HG03439 (cell line): ENCODE measurements at regions not wholly inside any gene's neighbourhood (a gene's known extent, or its start where the extent isn't known, plus 50 kb on each side); places are given as distances from the start of the nearest gene placed in this dataset.

Source experiments
- ATAC-seq: cut with Tn5 transposase; IDR thresholded peaks from one replicate; pipeline ENCODE4 v1.9.1; 2021; ENCODE audit warnings: mild to moderate bottlenecking, moderate library complexity; ENCODE audit not compliant: unreplicated experiment

DNA sequence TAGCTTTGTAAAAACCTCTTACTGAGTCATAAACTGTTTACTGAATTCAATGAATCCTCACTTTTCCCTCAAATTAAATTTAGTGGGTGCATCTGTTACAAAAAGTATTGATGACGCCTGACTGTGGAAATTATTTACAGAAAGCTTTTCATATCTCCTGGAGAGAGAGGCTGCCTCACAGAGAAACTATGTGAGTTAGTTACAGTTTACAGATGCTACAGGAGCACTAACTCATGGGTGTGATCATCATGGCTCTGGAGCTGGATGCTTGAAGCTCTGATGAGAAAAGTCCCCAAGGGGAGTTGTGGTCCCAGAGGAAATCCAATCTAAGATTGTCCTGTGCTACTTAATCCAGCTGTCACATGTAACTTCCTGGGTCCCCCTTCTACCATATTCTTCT, 590.8 kb downstream of the LMO7 start:
- no peak for ATAC-seq

DNA sequence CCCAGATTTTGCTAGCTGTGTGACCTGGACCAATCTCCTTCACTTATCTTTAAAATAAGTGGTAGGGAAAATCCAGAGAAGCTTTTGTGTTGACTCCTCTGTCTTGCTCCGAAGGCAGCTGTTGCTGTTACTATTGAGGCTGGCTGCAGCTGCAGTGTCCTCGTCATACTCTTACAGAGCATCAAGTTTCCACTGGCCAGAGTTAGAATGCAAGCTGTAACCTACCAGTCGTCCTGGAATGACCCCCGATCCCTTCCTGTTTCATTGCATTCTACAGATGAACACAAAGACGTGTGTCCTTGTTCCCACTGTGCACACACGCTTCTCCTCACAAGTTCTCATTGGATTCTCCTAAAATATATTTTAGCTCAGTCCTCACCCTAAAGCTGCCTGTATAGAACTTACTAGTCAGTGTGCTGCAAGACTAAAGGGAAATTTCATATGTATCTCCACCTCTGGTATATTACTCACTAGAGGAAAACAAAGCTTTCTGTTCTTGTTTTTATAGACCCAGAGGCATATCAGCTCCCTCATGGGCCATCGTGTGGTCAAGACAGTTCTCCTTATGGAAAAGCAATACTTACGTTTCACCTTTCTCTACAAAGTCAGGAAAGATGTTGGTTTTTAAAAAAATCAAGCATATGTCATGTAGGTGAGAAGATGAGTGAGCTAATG, 589.8 kb downstream of the LMO7 start:
- no peak for ATAC-seq

DNA sequence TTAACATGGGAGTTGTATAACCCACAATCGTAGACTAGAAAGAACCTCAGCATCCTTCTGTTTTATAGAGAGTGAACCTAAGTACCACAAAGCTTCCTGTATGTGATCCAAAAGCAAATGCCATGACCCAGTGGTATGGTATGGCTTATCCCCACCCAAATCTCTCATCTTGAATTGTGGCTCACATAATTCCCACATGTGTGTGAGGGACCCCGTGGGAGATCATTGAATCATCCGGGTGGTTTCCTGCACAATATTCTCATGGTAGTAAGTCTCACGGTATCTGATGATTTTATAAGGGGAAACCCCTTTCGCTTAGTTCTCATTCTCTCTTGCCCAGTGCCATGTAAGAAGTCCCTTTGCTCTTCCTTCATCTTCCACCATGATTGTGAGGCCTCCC, 587.9 kb downstream of the LMO7 start:
- ATAC-seq: no peak

DNA sequence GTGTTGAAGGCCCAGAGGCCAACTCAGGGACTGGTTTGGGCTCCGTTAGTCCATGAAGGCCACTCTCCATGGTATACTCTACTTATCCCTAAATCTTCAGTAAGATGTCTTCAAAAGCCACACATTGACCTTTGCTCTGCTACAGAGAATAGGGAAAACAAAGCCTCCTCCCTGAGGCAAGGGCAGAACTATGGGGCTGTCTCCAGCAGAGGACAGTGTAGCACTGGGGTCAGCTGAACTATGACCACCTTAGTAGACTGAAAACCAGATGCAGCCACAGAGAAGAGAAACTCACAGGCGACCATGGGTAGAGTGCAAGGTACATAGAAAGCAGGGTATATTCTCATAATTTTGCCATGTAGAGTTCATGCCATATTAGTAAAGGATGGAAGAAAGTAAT, 587.4 kb downstream of the LMO7 start:
- ATAC-seq: no peak

DNA sequence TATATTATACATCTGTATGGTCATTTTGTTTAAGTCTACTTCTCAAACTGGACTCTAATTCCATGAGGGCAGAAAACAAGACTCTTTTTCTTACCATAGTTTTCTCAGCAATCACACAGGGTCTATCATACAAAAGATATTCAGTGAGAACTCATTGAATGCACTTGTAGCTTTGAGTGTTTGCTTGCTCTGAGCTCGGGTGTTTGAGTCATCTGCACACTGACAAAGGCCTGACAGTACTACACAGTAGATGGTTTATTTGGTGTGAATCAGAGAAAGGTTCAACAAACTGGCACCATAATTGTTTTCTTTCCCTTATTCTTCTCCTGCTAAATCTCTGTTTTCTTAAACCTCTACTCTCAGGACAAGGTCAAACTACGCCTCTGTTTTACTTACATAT, 586.4 kb downstream of the LMO7 start:
- ATAC-seq: no peak

DNA sequence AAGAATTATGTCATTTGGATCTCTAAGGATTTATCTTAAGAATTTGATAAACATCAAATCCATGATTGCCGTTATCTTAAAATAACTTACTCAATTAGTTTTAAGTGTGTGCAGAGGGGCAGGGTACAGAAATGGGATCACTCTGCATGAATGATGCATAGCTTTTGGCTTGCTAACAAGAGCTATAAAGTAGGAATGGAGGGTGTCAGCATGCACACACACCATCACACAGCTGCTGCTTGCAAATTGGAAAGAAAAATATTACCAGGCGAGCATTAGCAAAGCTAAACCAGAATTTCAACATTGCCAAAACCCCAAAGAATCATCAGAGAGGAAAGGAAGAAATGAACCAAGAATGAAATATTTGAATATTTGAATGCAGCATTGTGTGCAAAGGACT, 580.6 kb downstream of the LMO7 start:
- no peak for ATAC-seq

DNA sequence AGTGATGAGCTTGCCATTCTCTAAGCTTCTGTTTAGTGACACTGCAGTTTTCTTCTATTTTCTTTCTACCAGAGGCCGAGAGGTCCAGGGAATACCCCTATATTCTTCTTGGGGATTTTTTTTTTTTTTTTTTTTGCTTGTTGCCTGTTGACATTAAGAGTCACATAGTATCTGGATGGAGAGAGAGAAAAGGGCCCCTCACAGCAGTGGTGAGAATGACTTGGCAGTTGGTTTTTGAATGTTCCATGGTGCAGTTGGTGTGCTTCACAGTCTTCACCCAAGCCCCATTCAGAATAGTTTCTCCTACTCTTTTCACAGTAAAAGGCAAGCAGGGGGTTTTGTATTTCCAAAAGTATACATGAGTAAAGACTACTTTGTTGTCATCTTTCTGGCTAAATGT, 577.9 kb downstream of the LMO7 start:
- ATAC-seq: no peak

DNA sequence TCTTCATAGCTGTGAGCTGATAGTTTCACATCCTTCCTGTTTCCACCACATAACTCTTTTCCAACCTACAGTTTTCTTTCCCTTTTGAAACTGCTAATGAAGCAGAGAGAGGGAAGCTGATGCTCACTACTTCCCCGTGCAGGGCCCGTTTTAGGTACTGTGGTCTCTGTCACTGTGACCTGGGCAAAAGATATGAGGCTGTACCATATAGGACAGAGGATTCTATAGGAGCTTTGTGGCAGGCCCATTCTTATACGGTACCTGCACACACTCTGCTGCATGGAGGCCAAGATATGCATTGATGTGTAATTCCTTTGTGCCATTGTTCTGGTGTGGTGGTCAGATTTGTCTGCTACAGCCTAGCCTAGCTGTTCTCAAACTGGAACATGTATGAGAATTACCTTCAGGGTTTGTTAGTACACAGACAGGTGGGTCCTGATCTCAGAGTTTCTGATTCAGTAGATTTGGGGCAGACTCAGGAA, 577.3 kb downstream of the LMO7 start:
- no peak for ATAC-seq

DNA sequence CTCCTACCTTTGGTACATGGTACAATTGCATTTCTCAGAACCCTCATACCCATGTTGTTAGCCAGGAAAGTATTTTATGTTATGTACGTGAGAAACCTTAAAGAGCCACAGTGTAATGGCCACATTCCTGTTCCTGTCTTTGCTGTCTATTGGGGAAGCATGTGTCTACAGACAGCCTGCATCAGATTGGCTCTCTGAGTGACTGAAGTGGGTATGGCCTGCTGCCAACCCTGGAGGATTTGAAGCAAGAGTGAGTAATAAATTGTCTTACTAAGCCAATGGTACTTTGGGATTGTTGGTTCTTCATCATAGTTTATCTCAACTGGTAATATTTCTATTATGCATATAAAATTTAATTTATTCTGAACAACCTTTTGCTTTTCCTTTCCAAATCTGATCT, 574.1 kb downstream of the LMO7 start:
- no peak for ATAC-seq

DNA sequence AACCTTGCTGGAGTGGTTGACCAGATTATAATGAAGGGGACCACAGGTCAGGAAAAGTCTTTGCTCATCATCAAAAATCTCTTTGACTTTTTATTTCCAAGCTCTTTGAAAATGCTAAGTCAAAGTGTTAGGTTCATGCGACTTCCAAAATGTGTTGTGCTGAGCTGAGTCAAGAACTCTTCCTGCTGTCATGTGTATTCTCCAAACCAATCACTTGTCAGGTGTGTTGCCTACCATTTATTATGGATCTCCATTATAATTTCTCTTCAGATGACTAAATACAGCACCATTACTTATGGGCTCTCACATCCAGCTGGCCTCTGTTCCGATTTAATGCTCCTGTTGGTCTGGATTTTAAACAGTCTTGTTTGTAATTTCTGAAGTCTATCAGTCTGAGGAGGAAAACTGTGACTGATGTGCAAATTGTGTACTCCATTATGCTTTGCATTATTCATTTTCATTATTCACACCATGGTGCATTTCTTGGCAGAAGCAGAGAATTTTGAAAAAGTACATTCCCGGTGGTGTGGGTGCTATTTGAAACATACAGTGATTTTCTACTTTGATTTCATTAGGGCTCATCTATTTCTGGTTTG, 562.5 kb downstream of the LMO7 start:
- no peak for ATAC-seq

DNA sequence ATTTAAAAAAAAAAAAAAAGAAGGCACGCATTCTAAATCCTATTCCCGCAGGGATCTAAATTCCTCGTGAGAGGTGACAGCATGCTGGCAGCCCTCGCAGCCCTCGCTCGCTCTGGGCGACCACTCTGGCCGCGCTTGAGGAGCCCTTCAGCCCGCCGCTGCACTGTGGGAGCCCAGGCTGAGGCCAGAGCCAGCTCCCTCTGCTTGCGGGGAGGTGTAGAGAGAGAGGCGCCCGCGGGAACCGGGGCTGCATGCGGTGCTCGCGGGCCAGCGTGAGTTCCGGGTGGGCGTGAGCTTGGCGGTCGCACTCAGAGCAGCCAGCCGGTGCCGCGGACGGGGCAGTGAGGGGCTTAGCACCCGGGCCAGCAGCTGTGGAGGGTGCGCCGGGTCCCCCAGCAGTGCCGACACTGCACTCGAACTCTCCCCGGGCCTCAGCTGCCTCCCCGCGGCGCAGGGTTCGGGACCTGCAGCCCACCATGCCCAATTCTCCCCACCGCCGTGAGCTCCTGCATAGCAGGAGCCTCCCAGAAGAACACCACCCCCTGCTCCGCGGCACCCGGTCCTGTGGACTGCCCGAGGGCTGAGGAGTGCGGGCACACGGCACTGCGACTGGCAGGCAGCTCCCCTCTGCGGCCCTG, 553.9 kb downstream of the LMO7 start:
- ATAC-seq: no peak

DNA sequence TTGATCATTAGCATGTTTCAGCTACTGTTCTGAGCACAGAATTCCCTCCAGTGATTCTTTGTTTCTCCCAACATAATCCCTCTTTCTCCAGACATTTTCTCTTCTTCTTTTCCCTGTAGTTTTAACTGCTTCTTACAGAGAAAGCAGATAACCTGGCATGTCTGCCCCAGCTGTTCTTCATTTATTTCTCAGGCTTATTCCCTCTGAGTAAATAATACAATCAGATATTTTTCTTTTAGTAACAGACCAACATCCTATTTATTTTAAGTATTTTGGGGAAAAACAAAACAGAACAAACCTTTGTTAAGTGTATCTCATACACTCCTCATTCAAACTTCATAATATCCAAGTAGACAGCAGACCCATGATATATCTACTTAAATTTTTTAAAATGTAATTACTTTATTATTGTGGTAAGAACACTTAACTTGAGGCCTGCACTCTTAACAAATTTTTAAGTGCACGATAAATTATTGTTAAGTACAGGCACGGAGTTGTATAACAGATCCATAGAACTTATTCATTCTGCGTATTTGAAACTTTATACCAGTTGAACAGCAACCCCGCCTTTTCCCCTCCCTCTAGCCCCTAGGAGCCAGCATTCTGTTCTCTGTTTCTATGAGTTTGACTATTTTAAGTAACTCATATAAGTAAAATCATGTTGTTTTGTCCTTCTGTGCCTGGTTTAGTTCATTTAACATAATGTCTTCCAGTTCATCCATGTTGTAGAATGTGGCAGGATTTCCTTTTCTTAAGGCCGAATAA, 540.0 kb downstream of the LMO7 start:
- ATAC-seq: no peak

DNA sequence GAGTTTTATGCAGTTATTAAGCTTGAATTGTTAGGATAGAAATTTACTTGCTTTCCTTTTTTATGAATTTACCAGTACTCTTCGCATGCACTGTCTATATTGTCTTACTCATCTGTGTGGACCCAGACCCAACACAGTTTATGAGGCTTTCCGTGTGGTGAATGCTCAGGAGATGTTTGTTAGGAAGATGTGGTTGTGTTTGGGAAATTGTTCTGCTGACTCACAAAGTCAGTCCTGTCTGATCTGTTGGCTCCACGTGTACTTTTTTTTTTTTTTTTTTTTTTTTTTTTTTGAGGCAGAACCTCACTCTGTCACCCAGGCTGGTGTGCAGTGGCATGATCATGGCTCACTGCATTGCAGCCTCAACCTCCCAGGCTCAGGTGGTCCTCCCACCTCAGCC, 532.5 kb downstream of the LMO7 start:
- no peak for ATAC-seq

DNA sequence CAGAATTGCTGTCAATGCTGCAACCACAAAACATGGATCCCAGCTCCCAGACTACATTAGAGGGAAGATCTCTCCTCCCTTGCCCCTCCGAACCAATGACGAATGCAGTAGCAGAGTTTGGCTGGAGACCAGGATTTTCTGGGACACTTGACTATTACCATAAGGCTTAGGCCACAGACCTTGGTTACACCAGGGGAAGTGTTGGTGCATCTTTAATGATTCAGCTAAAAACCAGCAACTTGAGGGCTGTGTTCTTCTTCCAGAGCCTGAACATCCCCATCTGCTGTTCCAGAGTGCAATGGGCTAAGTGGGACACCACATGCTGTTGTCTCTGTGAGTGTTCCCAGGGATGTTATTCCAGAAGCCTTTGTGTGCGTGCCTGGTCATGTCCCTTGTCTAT, 528.2 kb downstream of the LMO7 start:
- ATAC-seq: no peak

DNA sequence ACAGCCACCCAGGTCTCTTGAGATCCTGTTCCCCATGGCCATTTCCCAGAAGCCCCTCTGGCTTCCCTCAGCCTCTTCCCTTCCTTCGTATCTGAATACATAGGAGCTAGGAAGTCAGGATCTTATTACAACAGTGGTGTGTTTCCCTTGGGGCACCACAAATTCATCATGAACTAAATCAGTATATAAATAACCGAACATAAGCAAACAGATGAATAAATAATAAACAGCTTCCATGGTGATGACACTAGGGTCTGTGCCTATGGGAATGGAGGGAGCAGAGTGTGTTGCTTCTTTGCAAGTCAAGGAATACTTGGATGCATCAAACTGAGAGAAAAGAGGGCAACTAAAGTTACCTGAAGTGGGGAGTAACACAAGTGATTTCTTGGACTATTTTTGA, 527.6 kb downstream of the LMO7 start:
- no peak for ATAC-seq

DNA sequence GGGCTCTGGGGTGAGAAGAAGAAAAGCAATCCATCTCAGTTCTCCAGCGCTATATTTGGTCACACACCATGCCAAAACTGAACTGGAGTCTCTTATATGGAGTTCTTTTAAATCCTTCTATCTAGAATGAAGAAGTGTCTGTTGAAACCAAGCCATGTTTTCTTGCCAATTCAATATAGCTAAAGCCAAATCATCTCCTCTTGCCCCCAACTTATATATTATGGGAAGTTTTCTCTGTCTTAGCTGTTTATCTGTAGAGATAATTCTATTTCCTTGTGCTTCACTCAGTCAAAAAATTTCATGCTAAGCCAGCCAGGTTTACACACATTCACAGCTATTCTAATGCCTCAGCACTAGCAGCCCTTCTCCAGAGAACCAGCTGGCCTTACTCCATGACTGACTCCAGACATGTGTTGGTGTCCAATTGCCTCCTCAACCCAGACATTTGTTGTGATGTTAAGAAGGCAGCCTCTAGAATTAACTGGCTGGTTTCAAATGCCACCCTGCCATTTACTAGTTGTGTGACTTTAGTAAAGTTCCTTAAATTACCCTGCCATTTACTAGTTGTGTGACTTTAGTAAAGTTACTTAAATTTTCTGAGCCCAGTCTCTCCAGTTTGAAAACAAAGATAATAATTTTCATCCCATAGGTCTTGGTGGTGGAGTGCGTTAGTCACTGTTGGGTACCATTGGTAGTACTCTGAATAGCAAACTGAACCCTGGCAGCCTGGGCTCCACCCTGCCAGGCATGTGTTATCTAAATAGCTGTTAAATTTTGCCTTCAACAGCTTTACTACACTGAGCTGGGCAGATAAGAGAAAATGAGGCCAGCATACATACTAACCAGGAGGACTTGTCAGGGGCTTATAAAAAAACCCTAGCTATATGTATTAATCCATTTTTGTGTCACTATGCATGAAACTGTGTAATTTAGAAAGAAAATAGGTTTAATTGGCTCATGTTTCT, 525.1 kb downstream of the LMO7 start:
- ATAC-seq: no peak

DNA sequence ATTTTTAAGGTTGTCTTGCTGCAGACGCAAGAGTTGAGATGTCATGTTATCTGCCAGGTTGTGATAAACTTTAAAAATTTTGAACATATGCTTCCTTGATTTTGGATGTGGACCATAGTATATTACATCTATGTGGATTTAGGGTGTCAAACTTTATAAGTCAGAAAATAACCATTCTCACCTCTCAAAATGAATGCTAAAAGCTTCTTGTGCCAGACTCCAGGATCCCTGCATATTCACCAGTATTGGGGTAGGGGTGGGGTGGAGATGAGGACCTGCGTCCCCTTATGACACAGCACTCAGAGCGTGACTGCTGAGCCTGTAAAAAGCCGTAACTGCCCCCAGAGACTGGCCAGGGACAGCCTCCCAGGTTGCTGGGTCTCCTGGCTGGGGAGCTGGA, 524.4 kb downstream of the LMO7 start:
- ATAC-seq: no peak

DNA sequence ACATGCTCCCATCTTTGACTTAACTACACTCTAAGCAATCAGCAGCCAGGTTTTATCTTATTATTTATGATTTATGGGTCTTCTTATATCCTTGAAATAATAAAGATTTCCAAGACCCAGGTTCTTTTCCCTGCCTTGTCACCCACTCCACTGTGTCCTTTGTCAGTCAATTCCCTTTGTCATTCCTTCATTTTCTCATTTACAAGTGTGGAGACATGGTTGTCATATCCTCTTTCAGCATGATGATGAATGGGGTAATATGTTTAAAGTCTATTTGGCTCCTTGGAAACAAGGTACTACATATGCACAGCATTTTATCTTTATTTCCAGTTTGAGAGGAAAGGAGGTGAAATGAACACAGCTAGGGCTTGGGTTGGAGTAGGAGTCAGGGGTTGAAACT, 521.8 kb downstream of the LMO7 start:
- ATAC-seq: no peak

DNA sequence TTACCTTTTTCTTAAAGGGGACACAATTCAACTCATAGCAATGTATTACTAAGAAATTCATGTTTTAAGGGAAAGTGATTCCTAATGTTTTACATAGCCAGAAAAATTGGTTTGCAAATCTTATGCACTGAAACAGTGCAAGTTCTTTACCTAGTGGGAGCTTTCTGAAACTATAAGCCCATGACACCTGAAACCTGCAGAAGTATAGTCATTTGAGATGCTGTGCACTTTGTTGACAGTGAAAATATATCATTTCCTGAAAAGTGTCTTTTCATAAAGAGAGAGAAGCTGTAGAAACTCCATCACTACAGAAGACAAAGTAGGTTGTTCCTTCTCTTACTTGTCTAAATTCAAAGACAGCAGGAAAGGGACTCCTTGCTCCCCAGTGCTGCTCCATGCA, 517.1 kb downstream of the LMO7 start:
- no peak for ATAC-seq

DNA sequence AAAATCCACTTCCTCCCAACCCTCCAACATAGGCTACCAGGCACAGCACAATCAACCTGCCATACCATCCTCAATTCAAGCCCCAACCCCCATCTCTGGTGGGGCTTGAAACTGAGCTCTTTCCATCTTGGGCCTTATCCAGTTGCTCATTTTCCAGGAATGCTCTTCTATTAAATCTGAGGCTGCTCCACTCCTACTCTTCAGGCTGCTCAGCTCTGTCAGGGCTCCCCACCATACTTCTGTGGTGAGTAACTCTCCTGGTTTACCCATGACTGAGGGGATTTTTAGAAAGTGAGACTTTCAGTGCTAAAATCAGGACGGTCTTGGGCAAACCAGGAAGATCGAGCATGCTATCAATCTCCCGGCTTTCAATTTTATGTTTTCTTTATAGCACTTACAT, 512.8 kb downstream of the LMO7 start:
- ATAC-seq: no peak

DNA sequence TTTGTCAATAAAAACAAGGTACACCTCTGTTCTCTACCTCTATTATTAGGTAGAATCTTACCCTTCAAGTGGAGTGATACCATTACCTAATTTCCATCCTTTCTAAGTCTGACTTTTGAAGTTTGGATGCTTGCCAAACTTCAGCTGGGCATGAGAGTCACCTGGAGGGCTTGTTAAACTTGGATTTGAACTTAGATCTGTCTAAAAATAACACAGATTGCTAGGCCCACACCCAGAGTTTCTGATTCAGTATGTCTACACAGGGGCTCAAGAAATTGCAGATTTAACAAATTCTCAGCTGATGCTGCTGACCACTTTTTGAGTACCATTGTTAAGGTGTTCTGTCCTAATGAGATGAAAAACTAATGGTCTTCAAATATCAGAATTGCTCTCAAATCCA, 512.2 kb downstream of the LMO7 start:
- no peak for ATAC-seq
